SK-N-SH treated with all-trans-retinoic acid at 6 μM for 48 hours (cell line): ENCODE measurements at regions not wholly inside any gene's neighbourhood (a gene's known extent, or its start where the extent isn't known, plus 50 kb on each side); places are given as distances from the start of the nearest gene placed in this dataset.

Source experiments
- ATAC-seq: fragments of 200-7000 bp; cut with Tn5 transposase; 3 replicates; pipeline ENCODE4 v1.9.1; 2020; ENCODE audit warnings: mild to moderate bottlenecking, moderate library complexity
- ARNTL ChIP-seq: fragments of 450-650 bp; formaldehyde crosslinking; IDR thresholded peaks from 2 replicates; pipeline ENCODE4 v1.5.0; 2020; ENCODE audit warnings: low read depth, mild to moderate bottlenecking, moderate library complexity, borderline replicate concordance
- BACH2 ChIP-seq: fragments of 250-450 bp; sonication (Bioruptor Pico); IDR thresholded peaks from 2 replicates; pipeline ENCODE4 v1.9.0; 2021; ENCODE audit warnings: mild to moderate bottlenecking, borderline replicate concordance
- CREB5 ChIP-seq: fragments of 250-450 bp; sonication (Bioruptor Pico); IDR thresholded peaks from 2 replicates; pipeline ENCODE4 v1.5.1; 2020; ENCODE audit warnings: low read depth, mild to moderate bottlenecking, moderate library complexity
- CSRNP3 ChIP-seq: fragments of 250-450 bp; sonication (Bioruptor Pico); IDR thresholded peaks from 2 replicates; pipeline ENCODE4 v1.5.1; 2021; ENCODE audit warnings: mild to moderate bottlenecking, moderate library complexity
- ESRRG ChIP-seq: fragments of 250-450 bp; sonication (Bioruptor Pico); IDR thresholded peaks from 2 replicates; pipeline ENCODE4 v1.6.1; 2021; ENCODE audit warnings: mild to moderate bottlenecking
- GLIS3 ChIP-seq: fragments of 250-450 bp; sonication (Bioruptor Pico); IDR thresholded peaks from 2 replicates; pipeline ENCODE4 v1.5.0; 2020; ENCODE audit warnings: mild to moderate bottlenecking, moderate library complexity
- ISL1 ChIP-seq: fragments of 250-450 bp; sonication (Bioruptor Pico); IDR thresholded peaks from 2 replicates; pipeline ENCODE4 v2.1.2; 2022; ENCODE audit warnings: mild to moderate bottlenecking, moderate library complexity
- OSR1 ChIP-seq: fragments of 250-450 bp; sonication (Bioruptor Pico); IDR thresholded peaks from 2 replicates; pipeline ENCODE4 v1.8.0; 2022; ENCODE audit warnings: moderate library complexity, mild to moderate bottlenecking, inconsistent platforms
- PATZ1 ChIP-seq: fragments of 250-450 bp; sonication (Bioruptor Pico); IDR thresholded peaks from 2 replicates; pipeline ENCODE4 v1.8.0; 2020; ENCODE audit warnings: mild to moderate bottlenecking, moderate library complexity, borderline replicate concordance
- PPARA ChIP-seq: fragments of 250-450 bp; sonication (Bioruptor Pico); IDR thresholded peaks from 2 replicates; pipeline ENCODE4 v1.5.0; 2020; ENCODE audit warnings: mild to moderate bottlenecking, borderline replicate concordance
- RARB ChIP-seq: fragments of 250-450 bp; sonication (Bioruptor Pico); IDR thresholded peaks from 2 replicates; pipeline ENCODE4 v1.8.0; 2021; ENCODE audit warnings: mild to moderate bottlenecking, moderate library complexity
- SNAI2 ChIP-seq: fragments of 250-450 bp; sonication (Bioruptor Pico); IDR thresholded peaks from 2 replicates; pipeline ENCODE4 v1.5.0; 2020; ENCODE audit warnings: mild to moderate bottlenecking, moderate library complexity
- TCF4 ChIP-seq: fragments of 250-450 bp; sonication (Bioruptor Pico); IDR thresholded peaks from 2 replicates; pipeline ENCODE4 v1.8.0; 2021; ENCODE audit warnings: mild to moderate bottlenecking, moderate library complexity, borderline replicate concordance
- TOX ChIP-seq: fragments of 250-450 bp; sonication (Bioruptor Pico); IDR thresholded peaks from 2 replicates; pipeline ENCODE4 v1.8.0; 2021; ENCODE audit warnings: mild to moderate bottlenecking, moderate library complexity, borderline replicate concordance
- TSHZ2 ChIP-seq: fragments of 250-450 bp; sonication (Bioruptor Pico); IDR thresholded peaks from 2 replicates; pipeline ENCODE4 v1.5.0; 2020; ENCODE audit warnings: mild to moderate bottlenecking, moderate library complexity
- ZC3H10 ChIP-seq: fragments of 250-450 bp; sonication (Bioruptor Pico); IDR thresholded peaks from 2 replicates; pipeline ENCODE4 v1.5.1; 2021; ENCODE audit warnings: mild to moderate bottlenecking, moderate library complexity
- ZFP3 ChIP-seq: fragments of 250-450 bp; sonication (Bioruptor Pico); IDR thresholded peaks from 2 replicates; pipeline ENCODE4 v1.5.0; 2020; ENCODE audit warnings: mild to moderate bottlenecking, moderate library complexity
- ZFP30 ChIP-seq: fragments of 450-650 bp; formaldehyde crosslinking; IDR thresholded peaks from 2 replicates; pipeline ENCODE4 v1.5.0; 2022; ENCODE audit warnings: mild to moderate bottlenecking, moderate library complexity
- ZNF565 ChIP-seq: fragments of 450-650 bp; formaldehyde crosslinking; conservative IDR thresholded peaks from 2 replicates; pipeline ENCODE4 v1.5.0; 2020; ENCODE audit warnings: low read depth, mild to moderate bottlenecking, moderate library complexity
- ZNF70 ChIP-seq: fragments of 450-650 bp; formaldehyde crosslinking; IDR thresholded peaks from 2 replicates; pipeline ENCODE4 v1.5.0; 2020; ENCODE audit warnings: mild to moderate bottlenecking, moderate library complexity
- ZNF8 ChIP-seq: fragments of 450-650 bp; formaldehyde crosslinking; IDR thresholded peaks from 2 replicates; pipeline ENCODE4 v1.5.0; 2020; ENCODE audit warnings: mild to moderate bottlenecking, moderate library complexity

- TF ChIP-seq BACH2 (CRISPR knock-in tag): no peak
- TF ChIP-seq OSR1: no peak
- TF ChIP-seq CSRNP3: no peak
- no peak for TF ChIP-seq ZFP3 (CRISPR knock-in tag)
- TF ChIP-seq ZNF8: no peak
- no peak for TF ChIP-seq ISL1
- no peak for ATAC-seq
These were observed 200.5 kb upstream of the ANO3 start for GRCh38 chr11:26131406-26131805.

GRCh38 chr11:26134053-26134452 lies 197.9 kb upstream of the ANO3 start:
- TF ChIP-seq TSHZ2 (CRISPR knock-in tag): no peak
- no peak for TF ChIP-seq ESRRG
- TF ChIP-seq SNAI2 (CRISPR knock-in tag): no peak
- ATAC-seq: no peak

- ATAC-seq: peak; percentile 84
- no peak for TF ChIP-seq TSHZ2 (CRISPR knock-in tag)
- TF ChIP-seq ZNF8: no peak
These were observed 197.2 kb upstream of the ANO3 start for GRCh38 chr11:26134481-26135355.

GRCh38 chr11:26137651-26138050 lies 194.3 kb upstream of the ANO3 start:
- no peak for TF ChIP-seq ISL1
- no peak for TF ChIP-seq GLIS3 (CRISPR knock-in tag)
- TF ChIP-seq ZFP30 (CRISPR knock-in tag): no peak
- TF ChIP-seq PPARA (CRISPR knock-in tag): no peak
- no peak for TF ChIP-seq ZNF8
- no peak for TF ChIP-seq CSRNP3
- no peak for TF ChIP-seq BACH2 (CRISPR knock-in tag)
- TF ChIP-seq PATZ1: no peak
- TF ChIP-seq ESRRG: no peak
- TF ChIP-seq ARNTL (CRISPR knock-in tag): no peak
- ATAC-seq: no peak

GRCh38 chr11:26142891-26143290 lies 189.0 kb upstream of the ANO3 start:
- no peak for ATAC-seq
- TF ChIP-seq CREB5 (CRISPR knock-in tag): no peak
- TF ChIP-seq RARB (CRISPR knock-in tag): no peak
- no peak for TF ChIP-seq CSRNP3
- no peak for TF ChIP-seq OSR1
- no peak for TF ChIP-seq ZC3H10 (CRISPR knock-in tag)
- no peak for TF ChIP-seq ISL1
- no peak for TF ChIP-seq TCF4 (CRISPR knock-in tag)
- TF ChIP-seq ZNF565 (CRISPR knock-in tag): no peak
- TF ChIP-seq ZNF8: no peak
- TF ChIP-seq ARNTL (CRISPR knock-in tag): no peak
- TF ChIP-seq ZNF70: no peak
- no peak for TF ChIP-seq TOX (CRISPR knock-in tag)
- TF ChIP-seq ESRRG: no peak
